Left renal pelvis (tissue), 4 donors: ENCODE measurements at regions not wholly inside any gene's neighbourhood (a gene's known extent, or its start where the extent isn't known, plus 50 kb on each side); places are given as distances from the start of the nearest gene placed in this dataset.

Experiments used
- DNase-seq, 4 donors: peaks; one replicate each; pipeline ENCODE4 v3.0.0-alpha.2; 2013; ENCODE audit warnings: low read depth in 4 of 4, low spot score in 3 of 4

- peak in 3 of 4 donors; percentile 19 to 27 (median 22) for DNase-seq
These were observed 57.6 kb upstream of the SLC6A11 start for GRCh38 chr3:10758304-10759037.

GRCh38 chr3:10759495-10759894 lies 56.5 kb upstream of the SLC6A11 start:
- no peak for DNase-seq

- DNase-seq: no peak
These were observed 55.8 kb upstream of the SLC6A11 start for GRCh38 chr3:10760199-10760598.

GRCh38 chr3:10761583-10761982 lies 54.4 kb upstream of the SLC6A11 start:
- no peak for DNase-seq

GRCh38 chr3:10762116-10762515 lies 53.9 kb upstream of the SLC6A11 start:
- DNase-seq: no peak

- no peak for DNase-seq
These were observed 53.3 kb upstream of the SLC6A11 start for GRCh38 chr3:10762611-10763247.

- no peak for DNase-seq
These were observed 52.8 kb upstream of the SLC6A11 start for GRCh38 chr3:10763248-10763620.

- no peak for DNase-seq
These were observed 52.2 kb upstream of the SLC6A11 start for GRCh38 chr3:10763817-10764258.

GRCh38 chr3:10764259-10765051 lies 51.6 kb upstream of the SLC6A11 start:
- no peak for DNase-seq

- DNase-seq: no peak
These were observed 49.9 kb upstream of the SLC6A11 start for GRCh38 chr3:10766049-10766705.
